HG03066 (cell line): ENCODE measurements at regions not wholly inside any gene's neighbourhood (a gene's known extent, or its start where the extent isn't known, plus 50 kb on each side); places are given as distances from the start of the nearest gene placed in this dataset.
"Not testable (repeated sequence)": the region's sequence is repeated elsewhere in the genome, so short reads cannot be mapped to it uniquely, and the experiment has no call there.

Source experiments
- ATAC-seq: cut with Tn5 transposase; IDR thresholded peaks from one replicate; pipeline ENCODE4 v1.9.1; 2021; ENCODE audit warnings: low read depth; ENCODE audit not compliant: unreplicated experiment

DNA sequence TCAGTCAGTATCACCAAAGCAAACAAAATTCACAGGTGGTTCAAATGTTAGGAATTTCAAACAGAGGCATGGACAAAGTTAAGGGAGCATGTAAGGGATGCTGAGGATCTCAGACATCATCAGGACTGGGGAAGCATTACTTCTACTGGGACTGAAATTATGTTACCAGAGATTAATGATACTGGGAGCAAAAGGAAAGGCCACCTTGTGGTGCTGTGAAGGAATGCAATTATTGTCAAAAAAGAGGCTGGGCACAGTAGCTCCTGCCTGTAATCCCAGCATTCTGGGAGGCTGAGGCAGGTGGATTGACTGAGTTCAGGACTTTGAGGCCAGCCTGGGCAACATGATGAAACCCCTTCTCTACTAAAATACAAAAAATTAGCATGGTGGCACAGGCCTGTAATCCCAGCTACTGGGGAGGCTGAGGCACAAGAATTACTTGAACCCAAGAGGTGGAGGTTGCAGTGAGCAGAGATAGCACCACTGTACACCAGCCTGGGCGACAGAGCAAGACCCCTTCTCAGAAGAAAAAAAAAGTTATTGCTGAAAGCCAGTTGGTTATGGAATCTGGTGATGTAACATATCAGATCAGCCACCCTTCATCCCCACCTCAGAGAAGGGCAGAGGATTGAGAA lies 954.3 kb downstream of the PCDH7 start:
- ATAC-seq: no peak

DNA sequence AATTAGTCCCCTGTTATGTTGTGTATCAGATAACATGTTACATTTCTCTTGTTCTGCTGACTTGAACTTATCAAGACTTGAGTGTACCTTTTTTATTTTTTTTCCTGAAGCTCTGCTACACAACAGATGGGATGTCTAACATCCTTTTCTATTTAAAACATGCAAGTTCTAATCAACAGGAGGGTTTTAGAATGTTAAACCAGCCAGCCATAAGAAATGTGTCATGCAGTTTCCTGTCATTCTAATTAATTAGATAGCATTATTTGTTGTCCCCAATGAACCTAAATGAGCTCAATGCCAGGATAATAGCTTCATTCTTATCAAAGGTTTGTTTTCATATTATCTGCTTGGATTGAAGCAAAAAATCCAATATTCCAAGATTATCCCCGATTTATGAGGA lies 958.2 kb downstream of the PCDH7 start:
- no peak for ATAC-seq

DNA sequence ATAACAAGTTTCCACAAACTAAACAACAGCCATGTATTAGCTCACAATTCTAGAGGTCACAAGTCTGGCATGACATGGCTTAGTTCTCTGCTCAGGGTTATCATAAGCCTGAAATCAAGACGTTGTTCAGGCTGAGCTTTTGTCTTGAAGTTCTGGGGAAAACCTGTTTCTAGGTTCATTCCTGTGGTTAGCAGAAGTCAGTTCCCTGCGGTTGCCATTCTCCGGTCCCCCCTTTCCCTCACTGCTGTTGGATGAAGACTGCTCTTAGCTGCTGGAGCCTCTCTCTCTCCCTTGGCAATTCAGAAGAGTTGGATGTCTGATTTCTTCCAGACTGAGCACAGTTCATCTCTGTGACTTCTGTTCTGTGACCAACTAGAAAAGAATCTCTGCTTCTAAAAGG lies 962.6 kb downstream of the PCDH7 start:
- ATAC-seq: no peak

DNA sequence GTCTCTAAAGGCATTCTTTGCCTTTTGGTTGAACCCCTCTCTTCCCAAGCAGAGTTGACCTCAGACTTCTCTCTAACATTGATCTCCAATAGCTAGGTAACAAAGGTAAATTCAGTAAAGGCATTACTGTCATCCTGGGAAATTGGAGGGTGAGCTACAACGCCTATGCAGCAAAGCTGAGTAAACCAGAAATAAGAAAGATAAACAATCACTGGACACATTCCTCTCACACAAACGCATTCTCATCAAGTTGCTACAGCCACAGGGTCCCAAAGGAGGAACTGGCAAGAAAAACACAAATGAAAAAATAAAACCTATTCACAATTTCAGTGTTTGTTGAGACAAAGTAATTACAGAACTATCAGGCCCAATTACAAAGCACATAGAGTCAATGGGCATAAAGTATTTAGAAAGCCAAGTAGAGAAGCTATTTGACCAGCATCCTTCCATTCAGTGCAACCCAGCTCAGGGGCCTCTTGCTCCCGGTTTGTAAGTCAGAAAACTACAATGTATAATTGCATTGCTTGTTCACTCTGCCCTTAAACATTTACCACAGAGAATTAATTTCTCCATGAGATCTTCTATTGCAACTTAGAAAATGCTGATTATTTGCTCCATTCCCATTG lies 967.7 kb downstream of the PCDH7 start:
- ATAC-seq: no peak

DNA sequence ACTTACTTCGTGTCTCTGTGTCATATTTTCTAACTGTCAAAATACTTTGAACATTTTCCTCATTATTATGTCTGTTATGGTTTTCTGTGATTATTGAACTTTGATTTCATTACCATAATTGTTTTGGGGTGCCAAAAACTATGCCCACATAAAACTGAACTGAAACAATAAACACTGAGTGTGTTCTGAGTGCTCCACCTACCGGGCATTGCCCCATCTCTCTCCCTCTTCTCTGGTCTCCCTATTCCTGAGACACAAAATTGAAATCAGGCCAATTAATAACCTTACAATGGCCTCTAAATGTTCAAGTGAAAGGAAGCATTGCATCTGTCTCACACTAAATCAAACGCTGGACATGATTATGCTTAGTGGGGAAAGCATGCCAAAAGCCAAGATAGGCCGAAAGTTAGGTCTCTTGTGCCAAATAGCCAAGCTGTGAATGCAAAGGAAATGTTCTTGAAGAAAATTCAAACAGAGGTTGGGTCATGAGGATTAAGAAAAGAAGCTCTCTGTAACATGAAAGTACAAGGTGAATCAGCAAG lies 972.3 kb downstream of the PCDH7 start:
- ATAC-seq: no peak

DNA sequence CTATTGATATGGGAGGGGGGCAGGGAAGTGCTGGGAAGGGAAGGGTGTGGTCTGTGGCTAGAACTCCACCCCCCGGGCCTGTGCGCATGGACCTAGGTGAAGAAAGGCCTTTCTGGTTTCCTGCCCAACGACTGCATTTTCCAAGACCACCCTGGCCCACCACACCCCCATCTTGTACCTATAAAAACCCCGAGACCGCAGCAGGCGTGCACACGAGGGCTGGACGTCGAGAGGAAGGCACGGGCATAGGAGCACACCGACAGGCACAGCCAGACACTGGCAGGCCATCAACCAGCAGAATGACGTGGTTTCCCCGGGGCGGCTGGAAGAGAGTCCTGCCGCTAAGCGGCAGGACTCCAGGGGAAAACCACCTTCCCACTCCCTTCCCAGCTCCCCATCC lies 981.1 kb downstream of the PCDH7 start:
- no peak for ATAC-seq

DNA sequence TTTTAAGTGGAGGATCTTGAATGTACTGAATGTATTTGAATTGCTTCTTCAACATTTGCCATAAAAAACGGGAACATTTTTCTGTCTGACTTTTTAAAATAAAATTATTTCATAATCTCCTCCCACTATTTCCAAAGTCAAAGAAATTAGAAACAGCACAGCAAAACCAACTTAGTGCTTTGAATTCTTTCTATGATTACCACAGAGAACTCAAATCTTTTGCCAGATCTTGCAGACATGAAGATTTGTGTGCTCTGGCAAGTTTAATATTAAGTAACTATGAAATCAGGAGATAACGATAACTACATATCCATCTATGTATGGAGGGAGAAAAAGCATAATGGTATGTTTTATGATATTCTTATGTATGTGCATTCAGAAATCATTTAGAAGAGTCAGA lies 982.2 kb downstream of the PCDH7 start:
- no peak for ATAC-seq

DNA sequence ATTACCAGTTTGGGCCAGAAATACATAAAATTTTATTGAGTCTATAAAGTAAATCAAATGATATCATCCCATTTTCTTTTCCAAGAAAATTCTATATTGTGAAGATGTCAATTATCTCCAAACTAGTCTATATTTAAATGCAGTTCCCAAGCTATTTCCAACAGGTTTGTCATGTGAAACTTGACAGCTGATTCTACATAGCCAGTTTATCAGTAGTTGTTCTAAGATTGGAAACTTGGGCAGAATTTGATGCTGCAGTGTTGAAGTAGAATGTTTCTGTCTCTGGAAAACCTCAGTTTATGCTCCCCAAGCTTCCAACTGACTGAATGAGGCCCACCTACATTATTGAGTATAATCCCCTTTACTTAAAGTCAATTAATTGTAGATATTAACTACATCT lies 994.1 kb downstream of the PCDH7 start:
- ATAC-seq: no peak

DNA sequence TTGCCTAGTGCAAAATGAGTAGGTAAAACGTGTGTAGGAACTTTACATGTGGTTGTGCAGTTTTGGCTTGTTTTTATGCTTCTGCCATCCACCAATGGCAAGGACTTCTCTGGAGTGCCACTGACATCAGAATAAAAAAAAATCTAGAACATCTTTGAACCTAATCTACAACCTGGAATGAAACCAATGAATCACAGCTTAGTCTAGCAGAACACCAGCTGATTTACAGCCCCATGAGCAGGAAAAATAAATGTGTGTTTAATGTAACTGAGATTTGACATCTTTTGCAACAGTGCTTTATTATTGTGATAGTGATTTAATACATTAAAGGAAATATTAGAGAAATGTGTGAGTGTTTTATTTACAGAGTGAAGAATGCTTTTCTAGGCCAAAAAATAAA lies 995.1 kb downstream of the PCDH7 start:
- no peak for ATAC-seq

DNA sequence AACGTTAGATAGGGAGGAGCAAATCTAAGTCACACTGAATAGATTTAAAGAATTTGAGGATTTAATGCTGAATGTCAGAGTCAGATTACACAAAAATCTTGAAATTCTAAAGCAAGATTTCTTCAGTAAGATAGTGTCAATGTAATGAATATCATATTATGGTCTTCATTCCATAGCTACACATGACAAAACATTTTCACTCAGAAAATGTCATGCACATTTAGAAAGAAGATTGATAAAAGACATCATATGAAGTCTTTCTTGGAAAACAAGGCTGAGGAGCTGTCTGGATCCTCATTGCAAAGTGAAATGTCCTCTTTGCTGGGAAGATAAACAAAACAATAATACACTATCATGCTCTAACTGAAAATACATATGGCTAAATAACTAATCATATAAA lies 1006.9 kb downstream of the PCDH7 start:
- ATAC-seq: no peak

DNA sequence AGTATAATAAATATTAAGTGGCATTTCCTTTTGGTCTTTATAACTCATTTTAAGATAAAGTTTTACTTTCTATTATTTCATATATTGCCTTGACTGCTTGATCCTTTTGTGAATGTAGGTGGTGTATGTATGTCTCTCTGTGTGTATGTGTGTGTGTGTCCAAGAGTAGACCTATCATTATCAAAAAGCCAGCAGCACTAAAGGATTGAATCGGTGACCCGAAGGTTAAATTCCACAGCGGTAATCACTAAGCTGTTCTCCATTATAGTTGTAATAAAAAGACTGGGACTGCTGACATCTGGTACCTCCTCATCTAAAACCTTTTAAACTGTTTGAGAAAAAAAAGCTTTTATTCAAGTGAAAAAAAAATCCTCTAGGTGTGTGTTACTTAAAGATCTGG lies 1014.8 kb downstream of the PCDH7 start:
- no peak for ATAC-seq

DNA sequence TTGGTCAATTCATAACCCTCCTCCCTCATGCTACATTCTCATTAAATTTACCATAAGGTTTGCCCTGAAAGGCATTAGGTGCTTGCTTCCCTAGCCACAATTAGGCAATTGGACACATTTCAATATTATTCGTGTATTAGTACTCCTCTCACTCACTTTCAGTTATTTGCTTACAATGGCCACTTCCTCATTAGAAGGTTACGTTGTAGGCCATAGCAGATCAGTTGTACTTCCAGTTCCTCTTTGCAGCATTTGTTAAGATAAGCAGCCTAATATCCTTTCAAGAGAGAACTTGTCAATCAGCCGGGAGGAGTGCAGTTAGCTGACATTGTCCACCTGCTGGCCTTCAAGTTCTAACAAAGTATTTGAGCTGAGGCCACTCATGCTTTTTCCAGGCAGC lies 1017.2 kb downstream of the PCDH7 start:
- peak; percentile 72 for ATAC-seq

DNA sequence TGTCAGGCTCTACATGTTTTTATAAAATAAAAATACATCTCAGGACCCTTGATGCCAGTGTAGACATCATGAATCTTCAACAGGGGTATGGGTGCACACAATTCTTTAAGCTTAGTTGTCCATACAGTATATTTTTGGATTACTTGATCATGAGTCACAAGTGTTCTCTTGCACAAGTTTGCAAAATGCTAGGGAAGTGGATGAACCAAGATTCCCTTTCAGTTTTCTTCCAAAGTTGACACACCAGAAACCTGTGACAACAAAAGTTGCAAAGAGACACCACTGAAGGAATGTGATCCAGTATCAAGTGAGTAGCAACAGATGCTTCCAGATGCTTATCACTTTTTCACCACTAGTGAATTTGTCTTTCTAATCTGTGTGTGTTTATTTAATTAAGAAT lies 1021.2 kb downstream of the PCDH7 start:
- no peak for ATAC-seq

DNA sequence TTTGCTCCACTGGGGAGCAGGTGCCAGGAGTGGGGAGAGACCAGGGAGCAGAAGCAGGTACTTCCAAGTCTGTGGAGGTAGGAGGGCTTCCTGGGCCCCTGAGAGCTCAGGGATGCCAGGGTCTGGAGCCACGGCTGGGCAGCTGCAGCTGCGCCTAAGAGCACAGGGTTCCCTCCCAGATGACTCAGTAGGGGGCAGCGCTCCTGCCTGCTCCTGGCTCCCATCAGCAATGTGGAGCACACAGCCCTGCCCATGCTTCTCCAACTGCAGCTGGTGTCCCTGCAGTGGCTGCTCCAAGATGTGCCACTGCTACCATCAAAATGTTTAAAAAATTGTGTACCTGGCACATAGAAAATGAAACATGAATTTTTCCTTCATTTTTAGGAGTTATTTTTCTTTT lies 1028.2 kb downstream of the PCDH7 start:
- ATAC-seq: no peak

DNA sequence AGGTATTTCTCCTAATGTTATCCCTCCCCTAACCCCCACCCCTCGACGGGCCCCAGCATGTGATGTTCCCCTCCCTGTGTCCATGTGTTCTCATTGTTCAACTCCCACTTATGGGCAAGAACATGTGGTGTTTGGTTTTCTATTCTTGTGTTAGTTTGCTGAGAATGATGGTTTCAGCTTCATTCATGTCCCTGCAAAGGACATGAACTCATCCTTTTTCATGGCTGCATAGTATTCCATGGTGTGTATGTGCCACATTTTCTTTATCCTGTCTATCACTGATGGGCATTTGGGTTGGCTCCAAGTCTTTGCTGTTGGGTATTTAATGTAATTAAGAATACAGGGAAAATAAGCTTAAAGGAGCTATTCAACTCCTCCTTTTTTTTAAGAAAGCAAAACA lies 1030.4 kb downstream of the PCDH7 start:
- ATAC-seq: not testable (repeated sequence)

DNA sequence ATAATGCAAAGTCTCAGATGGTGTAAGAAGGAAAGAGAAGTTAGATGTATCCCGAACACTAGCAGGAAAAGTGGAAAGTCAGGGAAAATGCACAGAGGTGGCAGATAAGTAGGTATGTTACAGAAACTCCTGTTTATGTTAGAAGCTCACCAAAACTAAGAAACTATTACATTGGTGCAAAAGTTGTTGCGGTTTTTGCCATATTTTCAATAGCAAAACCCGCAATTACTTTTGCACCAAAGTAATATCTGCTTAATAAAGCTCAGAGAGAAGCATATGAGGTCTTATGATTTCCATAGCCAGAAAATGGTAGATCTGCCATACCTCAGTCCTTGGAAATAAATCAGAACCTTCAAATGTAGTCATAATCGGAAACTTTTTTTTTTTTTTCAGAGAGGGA lies 1035.6 kb downstream of the PCDH7 start:
- no peak for ATAC-seq

DNA sequence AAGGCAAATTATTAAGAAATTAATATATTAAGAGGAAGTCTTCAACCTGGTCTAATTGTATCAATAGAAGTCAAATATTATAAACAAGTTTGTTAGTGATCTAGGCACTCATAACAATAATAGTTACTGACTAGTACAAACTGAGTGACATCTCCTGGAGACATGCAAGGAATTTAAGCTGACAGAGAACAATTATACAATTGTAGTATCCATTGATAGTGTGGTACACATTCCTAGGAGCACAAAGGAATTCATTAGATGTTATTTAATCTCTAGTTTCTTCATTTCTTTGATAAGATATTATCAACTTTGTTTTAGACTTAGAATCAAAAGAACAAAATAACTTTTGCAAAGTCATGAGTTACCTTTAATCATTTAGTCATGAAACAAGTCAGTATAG lies 1048.6 kb downstream of the PCDH7 start:
- ATAC-seq: no peak

DNA sequence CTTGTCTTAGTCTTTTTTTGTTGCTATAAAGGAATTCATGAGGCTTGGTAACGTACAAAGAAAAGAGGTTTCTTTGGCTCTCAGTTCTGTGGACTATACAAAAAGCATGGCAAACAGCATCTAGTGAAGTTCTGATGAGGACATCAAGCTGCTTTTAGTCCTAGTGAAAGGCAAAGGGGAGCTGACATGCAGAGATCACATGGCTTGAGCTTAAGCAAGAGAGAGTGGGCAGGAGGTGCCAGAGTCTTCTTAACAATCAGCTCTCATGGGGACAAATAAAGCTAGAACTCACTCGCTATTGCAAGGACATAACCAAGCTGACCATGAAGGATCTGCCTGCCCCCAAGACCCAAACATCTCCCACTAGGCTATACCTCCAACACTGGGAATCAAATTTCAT lies 1063.1 kb downstream of the PCDH7 start:
- no peak for ATAC-seq

DNA sequence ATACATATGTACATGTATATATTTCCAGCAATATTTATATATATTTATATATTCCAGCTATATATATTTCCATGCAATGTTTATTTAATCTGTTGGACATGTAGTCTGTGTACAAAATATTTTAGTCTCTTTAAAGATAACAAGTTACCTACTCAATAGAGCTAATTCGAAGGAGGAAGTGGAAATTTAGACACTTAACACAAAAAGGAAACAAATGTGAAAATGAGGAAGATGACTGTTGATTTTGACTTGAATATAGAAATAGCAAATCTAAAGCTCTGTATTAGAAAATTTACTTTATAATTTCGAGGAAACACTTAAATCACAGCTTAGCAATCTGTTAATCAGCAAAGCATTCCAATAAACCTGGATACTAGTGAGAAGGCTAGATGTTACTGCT lies 1064.4 kb downstream of the PCDH7 start:
- ATAC-seq: no peak

DNA sequence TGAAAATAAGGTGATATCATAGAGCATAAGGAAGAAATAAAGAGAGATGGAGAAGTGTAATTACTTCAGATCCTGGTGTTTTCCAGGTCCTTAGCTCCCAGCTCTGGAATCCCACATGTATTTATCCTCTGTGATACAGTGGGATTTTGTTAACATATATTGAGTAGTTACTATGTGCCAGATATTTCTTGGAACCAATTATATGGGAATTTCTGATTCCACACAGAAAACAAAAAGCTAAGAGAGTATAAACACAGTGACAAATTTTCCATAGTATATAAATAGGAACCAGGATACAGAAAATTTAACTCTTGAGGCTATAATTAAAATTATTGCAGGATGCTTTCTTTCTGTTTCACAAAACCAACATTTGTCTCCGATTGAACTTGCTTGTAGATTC lies 1067.5 kb downstream of the PCDH7 start:
- no peak for ATAC-seq

DNA sequence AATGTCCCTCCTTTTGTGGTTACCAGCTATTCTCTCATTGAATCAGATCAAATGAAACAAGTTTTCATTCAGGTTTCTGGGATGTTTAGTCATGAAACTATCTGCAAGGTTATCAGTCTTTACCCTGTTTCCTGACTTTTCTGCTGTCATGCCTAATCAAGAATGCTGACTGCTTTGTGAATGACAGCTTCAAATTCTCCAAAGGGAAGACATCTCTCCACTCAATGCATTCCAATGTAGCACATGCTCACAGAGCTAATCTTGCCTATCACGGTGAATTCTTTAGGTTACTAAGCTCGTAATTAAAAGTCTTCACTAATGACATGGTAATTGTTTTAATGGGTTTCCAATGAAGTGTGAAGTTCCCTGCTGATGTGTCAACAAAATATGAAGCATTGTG lies 1068.5 kb downstream of the PCDH7 start:
- ATAC-seq: no peak

DNA sequence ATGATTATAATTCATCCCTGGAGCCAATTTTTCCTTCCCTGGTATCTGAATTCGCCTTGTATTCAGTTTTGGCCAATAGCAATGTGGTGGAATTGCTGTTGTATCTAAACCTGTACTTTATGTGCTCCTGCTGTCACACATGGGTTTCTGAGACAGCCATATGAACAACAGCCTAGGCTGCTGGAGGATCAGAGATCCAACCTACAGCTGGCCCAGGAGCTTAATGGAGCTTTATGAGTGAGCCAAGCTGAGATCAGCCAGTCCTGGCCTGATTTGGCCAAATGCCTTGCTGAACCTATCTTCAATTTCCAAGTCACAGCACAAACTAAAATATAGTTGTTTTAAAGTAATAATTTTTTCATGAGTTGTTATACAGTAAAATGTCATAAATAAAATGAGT lies 1071.5 kb downstream of the PCDH7 start:
- ATAC-seq: no peak

DNA sequence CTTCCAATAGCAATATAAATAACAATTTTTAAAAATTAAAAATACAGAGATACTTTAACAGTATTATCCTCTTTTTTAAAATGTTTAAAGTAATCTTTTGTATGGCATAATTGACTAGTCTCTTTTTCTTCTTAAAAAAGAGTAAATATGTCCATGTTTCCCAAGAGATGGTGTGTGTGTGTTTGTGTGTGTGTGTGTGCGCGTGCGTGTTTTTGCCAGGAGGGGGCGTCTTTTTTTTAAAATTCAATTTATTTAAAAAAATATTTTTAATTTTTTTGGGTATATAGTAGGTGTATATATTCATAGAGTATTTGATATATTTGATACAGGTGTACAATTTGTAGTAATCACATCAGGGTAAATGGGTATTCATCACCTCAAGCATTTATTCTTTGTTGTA lies 1073.7 kb downstream of the PCDH7 start:
- ATAC-seq: no peak
